IMR-90 (cell line): ENCODE measurements at regions not wholly inside any gene's neighbourhood (a gene's known extent, or its start where the extent isn't known, plus 50 kb on each side); places are given as distances from the start of the nearest gene placed in this dataset.

Source experiments
- ATAC-seq: fragments of 200-7000 bp; cut with Tn5 transposase; 2 replicates; pipeline ENCODE4 v1.9.1; 2020; ENCODE audit warnings: low read depth, mild to moderate bottlenecking, moderate library complexity
- BruUV-seq: library from RNA; stranded (reverse); fragments of 400-500 nt; replicated peaks from 2 replicates; lab custom pipeline; 2021; lab: Mats Ljungman, UMichigan
- CTCF ChIA-PET: fragments of 300-600 bp; formaldehyde crosslinking; extraction: SDS; loops from one replicate; lab custom pipeline; 2021; ENCODE audit warnings: antibody characterized with exemption; lab: Yijun Ruan, JAX
- POLR2A ChIA-PET: fragments of 300-600 bp; sonication (Branson Sonifier 250); formaldehyde crosslinking; loops from one replicate; lab custom pipeline; 2022; ENCODE audit warnings: antibody characterized with exemption; ENCODE audit not compliant: unreplicated experiment; lab: Charles Lee
- DNase-seq: peaks from one replicate; pipeline ENCODE4 v3.0.0; 2013
- H2AFZ ChIP-seq: replicated peaks from 2 replicates; pipeline ENCODE3; 2013; ENCODE audit warnings: low read length, mild to moderate bottlenecking; ENCODE audit not compliant: poor library complexity
- H2AK5ac ChIP-seq: 2 replicates; pipeline ENCODE4 v1.6.1; 2013; ENCODE audit warnings: low read depth, low read length, inconsistent platforms
- H2AK9ac ChIP-seq: replicated peaks from 2 replicates; pipeline ENCODE3; 2013; ENCODE audit warnings: mild to moderate bottlenecking, low read depth, low read length, moderate library complexity; ENCODE audit not compliant: poor library complexity
- H2BK120ac ChIP-seq: 2 replicates; pipeline ENCODE4 v1.6.1; 2013; ENCODE audit warnings: low read depth, low read length, inconsistent platforms
- H2BK15ac ChIP-seq: 3 replicates; pipeline ENCODE4 v1.6.1; 2013; ENCODE audit warnings: low read depth, low read length, inconsistent platforms
- H2BK20ac ChIP-seq: 2 replicates; pipeline ENCODE4 v1.6.1; 2013; ENCODE audit warnings: low read depth, mild to moderate bottlenecking, inconsistent platforms, low read length, moderate library complexity
- H2BK5ac ChIP-seq: 2 replicates; pipeline ENCODE4 v1.6.1; 2013; ENCODE audit warnings: mild to moderate bottlenecking, low read depth, low read length, inconsistent platforms; ENCODE audit not compliant: poor library complexity, severe bottlenecking
- H3K14ac ChIP-seq: replicated peaks from 2 replicates; pipeline ENCODE4 v1.6.1; 2013; ENCODE audit warnings: low read depth, low read length, inconsistent platforms
- H3K18ac ChIP-seq: 2 replicates; pipeline ENCODE4 v1.6.1; 2013; ENCODE audit warnings: low read depth, low read length, control low read depth
- H3K23ac ChIP-seq: 2 replicates; pipeline ENCODE4 v1.6.1; 2013; ENCODE audit warnings: low read depth, low read length, inconsistent platforms
- H3K27ac ChIP-seq: 2 replicates; pipeline ENCODE4 v1.5.1; 2013; ENCODE audit warnings: mild to moderate bottlenecking, control low read depth, low read length; ENCODE audit not compliant: insufficient read depth
- H3K27me3 ChIP-seq: 2 replicates; pipeline ENCODE4 v1.6.1; 2013; ENCODE audit warnings: low read length; ENCODE audit not compliant: control insufficient read depth, insufficient read depth
- H3K36me3 ChIP-seq: 2 replicates; pipeline ENCODE4 v1.6.1; 2013; ENCODE audit warnings: low read length, mixed read lengths; ENCODE audit not compliant: control insufficient read depth, insufficient read depth
- H3K4ac ChIP-seq: 2 replicates; pipeline ENCODE4 v1.6.1; 2013; ENCODE audit warnings: low read depth, low read length, inconsistent platforms
- H3K4me1 ChIP-seq: 2 replicates; pipeline ENCODE4 v1.6.1; 2013; ENCODE audit warnings: low read length, mixed read lengths; ENCODE audit not compliant: control insufficient read depth, insufficient read depth
- H3K4me2 ChIP-seq: 2 replicates; pipeline ENCODE4 v1.6.1; 2013; ENCODE audit warnings: low read depth, mild to moderate bottlenecking, control low read depth, low read length, moderate library complexity
- H3K4me3 ChIP-seq: 2 replicates; pipeline ENCODE4 v1.5.1; 2013; ENCODE audit warnings: low read depth, mild to moderate bottlenecking, control low read depth, low read length, moderate library complexity; ENCODE audit not compliant: insufficient read depth
- H3K56ac ChIP-seq: 2 replicates; pipeline ENCODE4 v1.6.1; 2013; ENCODE audit warnings: low read length, inconsistent platforms; ENCODE audit not compliant: insufficient read depth; ENCODE audit errors: extremely low read depth
- H3K79me1 ChIP-seq, 2 experiments: 2 replicates each; pipeline ENCODE4 v1.6.1; 2013; ENCODE audit warnings: low read length in 2 of 2, inconsistent platforms in 1 of 2, low read depth in 1 of 2
- H3K9ac ChIP-seq: 2 replicates; pipeline ENCODE4 v1.6.1; 2013; ENCODE audit warnings: low read depth, low read length, control low read depth
- H3K9me1 ChIP-seq: 2 replicates; pipeline ENCODE4 v1.6.1; 2013; ENCODE audit warnings: low read length, inconsistent platforms; ENCODE audit not compliant: insufficient read depth
- H3K9me3 ChIP-seq: 2 replicates; pipeline ENCODE4 v1.6.1; 2013; ENCODE audit warnings: low read length; ENCODE audit not compliant: control insufficient read depth, insufficient read depth
- H4K20me1 ChIP-seq: 2 replicates; pipeline ENCODE4 v1.6.1; 2013; ENCODE audit warnings: low read length, inconsistent platforms; ENCODE audit not compliant: insufficient read depth
- H4K5ac ChIP-seq: 2 replicates; pipeline ENCODE4 v1.6.1; 2013; ENCODE audit warnings: mild to moderate bottlenecking, low read depth, low read length, control low read depth
- H4K8ac ChIP-seq, 2 experiments: 2 replicates each; pipeline ENCODE4 v1.6.1; 2013; ENCODE audit warnings: low read depth in 2 of 2, low read length in 2 of 2, control low read depth in 1 of 2, inconsistent platforms in 1 of 2
- H4K91ac ChIP-seq: 2 replicates; pipeline ENCODE4 v1.6.1; 2013; ENCODE audit warnings: low read depth, low read length, inconsistent platforms; ENCODE audit not compliant: insufficient read depth
- SMC3 ChIP-seq: fragments of 150-350 bp; IDR thresholded peaks from 2 replicates; pipeline ENCODE4 v1.6.1; 2016; ENCODE audit warnings: low read depth, mild to moderate bottlenecking, antibody characterized with exemption, low read length, moderate library complexity
- WGBS, 2 experiments: methylation state at CpG; one replicate each; pipeline versions ENCODE4 v1.1.5 to v1.1.7; 2013; ENCODE audit warnings: missing lambda C conversion rate in 2 of 2; ENCODE audit not compliant: insufficient read length in 1 of 2; ENCODE audit errors: extremely low coverage in 2 of 2; 5-methylcytosine and 5-hydroxymethylcytosine counted together
- dilution Hi-C: fragments of 300-500 bp; cut with HindIII; formaldehyde crosslinking; loops from one replicate; pipeline ENCODE4 v1.14.3; 2018; ENCODE audit warnings: low sequenced_read_pairs; ENCODE audit not compliant: unreplicated experiment
- in situ Hi-C: fragments of 300-500 bp; cut with MboI; formaldehyde crosslinking; loops from 3 replicates; pipeline ENCODE4 v1.14.3; 2019; ENCODE audit warnings: low sequenced_read_pairs, inconsistent platforms, mixed read lengths
- intact Hi-C: fragments of 100-400 bp; cut with micrococcal nuclease; formaldehyde crosslinking; loops from 2 replicates; pipeline ENCODE4 v1.10.0; 2022

GRCh38 chr22:26865021-26865420 lies 207.6 kb downstream of the MIAT start:
- ATAC-seq: no peak

More at GRCh38 chr22:26865021-26865420, 207.6 kb downstream of the MIAT start:
- Histone ChIP-seq H4K5ac (no peak overlapping the region), H3K14ac (no peak overlapping the region), H2BK5ac (no peak overlapping the region), H3K9me1 (no peaks in the 10 kb centered on the region), H3K36me3 (no peaks in the 10 kb centered on the region), H2AK9ac (no peak overlapping the region), H2AFZ (no peak overlapping the region), H4K91ac (no peak overlapping the region), H2BK20ac (no peak overlapping the region), H3K4me1 (no peaks in the 10 kb centered on the region), H3K9me3 (0 out of 2 replicates have a peak, but pooled peaks cover 2% of the 10 kb centered on the region), H2BK15ac (no peak overlapping the region), H3K9ac (no peak overlapping the region), H3K18ac (no peak overlapping the region), H3K4ac (no peak overlapping the region), H3K27ac (no peak overlapping the region), H2BK120ac (no peak overlapping the region), H3K27me3 (peaks cover 8% of the 10 kb centered on the region), H4K8ac (no peak overlapping the region), H2AK5ac (no peak overlapping the region), H3K4me3 (no peak overlapping the region), H3K79me1 (no peaks in the 10 kb centered on the region), H3K4me2 (no peak overlapping the region), H3K23ac (no peak overlapping the region), H3K56ac (no peak overlapping the region), H4K20me1 (no peaks in the 10 kb centered on the region)
- CTCF ChIA-PET: no interaction called here
- BruUV-seq: no TSS peak
- DNase-seq: no peak
- no CpG with 5 or more reads among the region's 1 CpG for WGBS, 2 experiments
- no peak for TF ChIP-seq SMC3
- intact Hi-C loops (no loop called here), in situ Hi-C loops (no loop called here), dilution Hi-C loops (no loop called here)
- POLR2A ChIA-PET: no interaction called here
